Thoracic aorta (tissue), 2 donors: ENCODE measurements at regions not wholly inside any gene's neighbourhood (a gene's known extent, or its start where the extent isn't known, plus 50 kb on each side); places are given as distances from the start of the nearest gene placed in this dataset.

ENCODE experiments used
- ATAC-seq: fragments of 150-250 bp; one replicate; pipeline ENCODE4 v1.8.0; 2017; ENCODE audit warnings: low read depth; ENCODE audit not compliant: insufficient number of reproducible peaks, low FRiP score
- DNase-seq: peaks from one replicate; pipeline ENCODE4 v3.0.0-alpha.2; 2020; ENCODE audit warnings: low spot score
- H3K27ac ChIP-seq, 2 donors: fragments of 200-600 bp; sonication (generic); 1 replicate in 1 of 2; 2 replicates in 1 of 2; pipeline ENCODE4 v1.5.1; 2016; ENCODE audit warnings: mild to moderate bottlenecking in 2 of 2, moderate library complexity in 2 of 2
- H3K27me3 ChIP-seq: fragments of 200-600 bp; sonication (generic); replicated peaks from 2 replicates; pipeline ENCODE4 v1.6.0; 2016; ENCODE audit warnings: mild to moderate bottlenecking; ENCODE audit not compliant: insufficient read depth
- H3K36me3 ChIP-seq: fragments of 200-600 bp; sonication (generic); one replicate; pipeline ENCODE4 v1.5.1; 2016
- H3K4me1 ChIP-seq, 2 donors: fragments of 200-600 bp; sonication (generic); 1 replicate in 1 of 2; 2 replicates in 1 of 2; pipeline versions ENCODE4 v1.5.1 to v1.6.0; 2016; ENCODE audit warnings: low read depth in 2 of 2, mild to moderate bottlenecking in 1 of 2; ENCODE audit not compliant: control insufficient read depth in 1 of 2
- H3K4me3 ChIP-seq: fragments of 200-600 bp; sonication (generic); 2 replicates; pipeline ENCODE4 v1.5.1; 2016; ENCODE audit warnings: mild to moderate bottlenecking
- H3K9me3 ChIP-seq: fragments of 200-600 bp; sonication (generic); 2 replicates; pipeline ENCODE4 v1.5.1; 2016
- TF ChIP-seq, protein P1 (sequence below): fragments of 200-600 bp; sonication (generic); IDR thresholded peaks from one replicate; pipeline ENCODE4 v1.5.1; 2019; ENCODE audit warnings: antibody characterized with exemption

DNA sequence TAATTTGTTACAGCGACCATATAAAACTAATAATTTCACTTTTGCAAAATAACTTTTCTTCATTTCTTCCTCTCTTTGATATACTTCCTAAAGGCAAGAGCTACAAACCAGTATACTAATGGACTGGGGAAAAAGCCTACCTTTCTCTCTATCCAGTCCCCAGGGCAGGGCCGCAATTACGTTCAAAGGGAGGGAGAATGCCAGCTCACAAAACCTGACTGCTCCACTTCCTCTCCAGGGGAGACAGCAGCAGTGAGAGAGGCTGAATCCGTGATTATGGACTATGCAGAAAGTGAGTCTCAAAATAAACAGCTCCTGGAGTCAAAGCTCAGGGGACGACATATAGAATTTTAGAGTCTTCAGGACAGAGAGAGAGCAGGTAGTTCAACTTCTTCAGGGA lies 126.9 kb upstream of the HES1 start:
- Histone ChIP-seq H3K27me3 (no peaks in the 10 kb centered on the region), H3K4me3 (no peak overlapping the region), H3K9me3 (no peaks in the 10 kb centered on the region), H3K36me3 (no peaks in the 10 kb centered on the region), H3K27ac (no peak overlapping the region), H3K4me1 (peaks cover 4 to 12% of the 10 kb centered on the region in 2 donors)
- TF ChIP-seq, protein P1, sequence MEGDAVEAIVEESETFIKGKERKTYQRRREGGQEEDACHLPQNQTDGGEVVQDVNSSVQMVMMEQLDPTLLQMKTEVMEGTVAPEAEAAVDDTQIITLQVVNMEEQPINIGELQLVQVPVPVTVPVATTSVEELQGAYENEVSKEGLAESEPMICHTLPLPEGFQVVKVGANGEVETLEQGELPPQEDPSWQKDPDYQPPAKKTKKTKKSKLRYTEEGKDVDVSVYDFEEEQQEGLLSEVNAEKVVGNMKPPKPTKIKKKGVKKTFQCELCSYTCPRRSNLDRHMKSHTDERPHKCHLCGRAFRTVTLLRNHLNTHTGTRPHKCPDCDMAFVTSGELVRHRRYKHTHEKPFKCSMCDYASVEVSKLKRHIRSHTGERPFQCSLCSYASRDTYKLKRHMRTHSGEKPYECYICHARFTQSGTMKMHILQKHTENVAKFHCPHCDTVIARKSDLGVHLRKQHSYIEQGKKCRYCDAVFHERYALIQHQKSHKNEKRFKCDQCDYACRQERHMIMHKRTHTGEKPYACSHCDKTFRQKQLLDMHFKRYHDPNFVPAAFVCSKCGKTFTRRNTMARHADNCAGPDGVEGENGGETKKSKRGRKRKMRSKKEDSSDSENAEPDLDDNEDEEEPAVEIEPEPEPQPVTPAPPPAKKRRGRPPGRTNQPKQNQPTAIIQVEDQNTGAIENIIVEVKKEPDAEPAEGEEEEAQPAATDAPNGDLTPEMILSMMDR = no peak
- no peak for ATAC-seq
- no peak for DNase-seq

DNA sequence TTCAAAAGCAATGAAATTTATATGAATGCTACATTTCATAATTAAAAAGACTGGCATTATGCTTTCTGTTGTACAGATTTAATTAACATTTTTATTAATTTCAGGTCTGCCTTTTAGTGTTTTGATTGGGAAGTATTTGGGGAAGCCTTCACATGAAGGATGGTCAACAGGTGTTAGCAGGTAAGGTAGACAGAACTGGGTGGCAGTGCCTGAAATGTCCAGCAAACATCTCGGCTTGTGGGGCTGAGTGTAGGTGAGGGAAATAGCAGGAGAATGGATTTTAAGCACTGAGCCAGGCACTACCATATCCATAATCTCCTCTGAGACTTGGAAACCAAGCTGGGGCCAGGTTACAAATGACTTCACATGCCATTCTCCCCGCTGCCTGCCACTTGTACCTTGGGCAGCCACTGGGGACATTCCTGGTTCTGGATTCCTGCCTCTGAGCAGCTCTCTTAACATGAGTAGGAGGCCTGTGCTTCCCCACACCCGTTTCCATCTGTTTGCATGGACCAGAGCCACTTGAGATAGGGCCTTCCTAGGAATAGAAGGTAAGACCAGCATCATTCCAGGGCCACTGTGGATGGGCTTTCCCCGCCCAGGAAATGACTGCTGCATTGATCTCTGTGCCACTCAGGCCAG lies 125.9 kb upstream of the HES1 start:
- Histone ChIP-seq H3K4me1 (peaks cover 0 to 2% of the 10 kb centered on the region in 2 donors), H3K4me3 (no peak overlapping the region), H3K9me3 (no peaks in the 10 kb centered on the region), H3K36me3 (no peaks in the 10 kb centered on the region), H3K27me3 (no peaks in the 10 kb centered on the region), H3K27ac (no peak overlapping the region)
- TF ChIP-seq, protein P1 = no peak
- no peak for ATAC-seq
- no peak for DNase-seq

DNA sequence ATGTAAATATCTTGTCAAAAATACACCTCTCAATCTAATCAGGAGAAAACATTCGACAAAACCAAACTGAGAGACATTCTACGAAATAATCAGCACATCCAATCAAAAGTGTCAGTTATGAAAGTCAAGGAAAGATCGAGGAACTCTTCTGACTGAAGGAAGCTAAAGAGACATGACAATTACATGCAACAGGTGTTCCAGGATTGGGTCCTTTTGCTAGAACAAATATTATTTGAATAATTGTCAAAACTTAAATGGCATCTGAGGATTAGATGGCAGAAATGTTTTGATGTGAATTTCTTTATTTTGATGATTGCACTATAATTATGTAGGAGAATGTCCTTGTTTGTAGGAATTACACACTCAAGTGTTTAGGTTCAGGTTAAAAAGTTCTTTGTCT lies 124.1 kb upstream of the HES1 start:
- TF ChIP-seq, protein P1 = no peak
- ATAC-seq = no peak
- H3K27ac ChIP-seq = no peak overlapping the region

DNA sequence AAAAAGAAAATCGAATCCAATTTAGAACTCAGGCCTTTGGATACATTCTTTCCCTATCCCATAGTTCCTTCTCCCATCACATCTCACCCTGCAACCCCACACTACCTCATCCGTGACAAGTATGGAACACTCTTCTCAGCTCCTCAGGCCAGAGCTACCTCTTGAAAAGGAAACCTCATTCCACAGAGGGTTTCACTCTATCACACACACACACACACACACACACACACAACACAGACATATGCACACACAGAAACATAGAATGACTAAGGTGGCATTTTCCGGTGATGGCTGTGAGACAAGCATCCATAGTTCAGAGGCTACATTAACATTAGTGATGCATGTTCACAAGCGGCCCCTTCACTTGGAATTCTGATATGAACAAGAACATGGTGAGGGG lies 122.0 kb upstream of the HES1 start:
- TF ChIP-seq, protein P1 = no peak
- DNase-seq (no peak), ATAC-seq (no peak)
- H3K9me3 ChIP-seq = no peaks in the 10 kb centered on the region
- no peaks in the 10 kb centered on the region for H3K36me3 ChIP-seq
- H3K4me3 ChIP-seq = no peak overlapping the region
- no peaks in the 10 kb centered on the region for H3K4me1 ChIP-seq
- H3K27ac ChIP-seq = no peak overlapping the region
- H3K27me3 ChIP-seq = no peaks in the 10 kb centered on the region

More for the DNA sequence above, 124.1 kb upstream of the HES1 start:
- Histone ChIP-seq H3K4me1 (no peaks in the 10 kb centered on the region), H3K4me3 (no peak overlapping the region), H3K9me3 (no peaks in the 10 kb centered on the region), H3K27me3 (no peaks in the 10 kb centered on the region), H3K36me3 (no peaks in the 10 kb centered on the region)
- DNase-seq = no peak

DNA sequence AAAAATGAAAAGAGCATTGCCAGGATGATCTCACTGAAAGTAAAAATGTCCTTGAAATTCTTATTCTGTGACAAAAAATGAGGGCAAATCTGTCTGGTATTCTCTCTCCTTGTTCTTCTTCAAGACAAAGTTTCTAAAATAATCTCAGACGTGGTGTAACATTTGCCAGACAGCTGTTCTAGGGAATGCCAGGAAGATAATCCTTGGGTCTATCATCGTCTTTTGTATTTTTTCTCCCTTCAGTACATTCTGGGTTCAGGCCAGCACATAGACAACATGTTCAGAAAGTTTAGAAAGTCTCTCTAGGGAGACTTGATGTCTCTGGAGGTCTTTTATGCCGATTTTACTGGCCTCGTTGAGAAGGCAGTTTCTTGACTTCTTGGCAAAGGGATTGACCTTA lies 121.2 kb upstream of the HES1 start:
- ATAC-seq = no peak
- Histone ChIP-seq H3K27ac (no peak overlapping the region), H3K9me3 (no peaks in the 10 kb centered on the region), H3K36me3 (no peaks in the 10 kb centered on the region), H3K4me1 (no peaks in the 10 kb centered on the region), H3K27me3 (no peaks in the 10 kb centered on the region), H3K4me3 (no peak overlapping the region)
- DNase-seq = no peak
- TF ChIP-seq, protein P1 = no peak
